HS-27A (cell line): ENCODE measurements at regions not wholly inside any gene's neighbourhood (a gene's known extent, or its start where the extent isn't known, plus 50 kb on each side); places are given as distances from the start of the nearest gene placed in this dataset.

Experiments used
- DNase-seq: peaks from one replicate; pipeline ENCODE4 v3.0.0-alpha.2; 2012; ENCODE audit warnings: low read depth, missing footprints

GRCh38 chr15:97627634-97628033 lies 332.9 kb upstream of the ARRDC4 start:
- no peak for DNase-seq

GRCh38 chr15:97645758-97646157 lies 314.7 kb upstream of the ARRDC4 start:
- DNase-seq: no peak

- no peak for DNase-seq
Measured at GRCh38 chr15:97648728-97649127, 311.8 kb upstream of the ARRDC4 start.

- DNase-seq: no peak
Measured at GRCh38 chr15:97652041-97652440, 308.5 kb upstream of the ARRDC4 start.

- DNase-seq: no peak
Measured at GRCh38 chr15:97652700-97653167, 307.8 kb upstream of the ARRDC4 start.

- DNase-seq: no peak
Measured at GRCh38 chr15:97653896-97654295, 306.6 kb upstream of the ARRDC4 start.

GRCh38 chr15:97654481-97655076 lies 305.9 kb upstream of the ARRDC4 start:
- DNase-seq: no peak

- no peak for DNase-seq
Measured at GRCh38 chr15:97661796-97662195, 298.7 kb upstream of the ARRDC4 start.

GRCh38 chr15:97672586-97672985 lies 287.9 kb upstream of the ARRDC4 start:
- DNase-seq: no peak

GRCh38 chr15:97678656-97679055 lies 281.8 kb upstream of the ARRDC4 start:
- no peak for DNase-seq

GRCh38 chr15:97679106-97679688 lies 281.3 kb upstream of the ARRDC4 start:
- DNase-seq: no peak

- no peak for DNase-seq
Measured at GRCh38 chr15:97680606-97681220, 279.8 kb upstream of the ARRDC4 start.

- no peak for DNase-seq
Measured at GRCh38 chr15:97683831-97684230, 276.7 kb upstream of the ARRDC4 start.

GRCh38 chr15:97684249-97684648 lies 276.3 kb upstream of the ARRDC4 start:
- DNase-seq: no peak

- no peak for DNase-seq
Measured at GRCh38 chr15:97686324-97686723, 274.2 kb upstream of the ARRDC4 start.

- no peak for DNase-seq
Measured at GRCh38 chr15:97687654-97688053, 272.8 kb upstream of the ARRDC4 start.

- DNase-seq: no peak
Measured at GRCh38 chr15:97688177-97688576, 272.3 kb upstream of the ARRDC4 start.

GRCh38 chr15:97688886-97689285 lies 271.6 kb upstream of the ARRDC4 start:
- DNase-seq: no peak

- DNase-seq: no peak
Measured at GRCh38 chr15:97691078-97691477, 269.4 kb upstream of the ARRDC4 start.

GRCh38 chr15:97691799-97692198 lies 268.7 kb upstream of the ARRDC4 start:
- no peak for DNase-seq

GRCh38 chr15:97692301-97693015 lies 268.0 kb upstream of the ARRDC4 start:
- no peak for DNase-seq

GRCh38 chr15:97694456-97694855 lies 266.0 kb upstream of the ARRDC4 start:
- DNase-seq: no peak

GRCh38 chr15:97703400-97703799 lies 257.1 kb upstream of the ARRDC4 start:
- no peak for DNase-seq
